Osteoblast (primary cell): ENCODE measurements at regions not wholly inside any gene's neighbourhood (a gene's known extent, or its start where the extent isn't known, plus 50 kb on each side); places are given as distances from the start of the nearest gene placed in this dataset.

Experiments used
- DNase-seq: peaks from one replicate; pipeline ENCODE4 v3.0.0; 2011; ENCODE audit warnings: low spot score, mixed read lengths; ENCODE audit not compliant: insufficient read length; ENCODE audit errors: missing footprints
- H2AFZ ChIP-seq: 2 replicates; pipeline ENCODE4 v1.6.0; 2011; ENCODE audit warnings: mild to moderate bottlenecking, low read length
- H3K27ac ChIP-seq: 2 replicates; pipeline ENCODE4 v1.5.1; 2011; ENCODE audit warnings: mild to moderate bottlenecking, low read depth, low read length, moderate library complexity
- H3K27me3 ChIP-seq: 2 replicates; pipeline ENCODE4 v1.6.0; 2012; ENCODE audit warnings: mild to moderate bottlenecking, control low read depth, inconsistent platforms, low read length, moderate library complexity; ENCODE audit not compliant: insufficient read depth
- H3K36me3 ChIP-seq: 2 replicates; pipeline ENCODE4 v1.5.1; 2011; ENCODE audit warnings: mild to moderate bottlenecking, low read length, control low read depth, moderate library complexity; ENCODE audit not compliant: insufficient read depth
- H3K4me1 ChIP-seq: 2 replicates; pipeline ENCODE4 v1.5.1; 2011; ENCODE audit warnings: mild to moderate bottlenecking, low read length, control low read depth, moderate library complexity; ENCODE audit not compliant: insufficient read depth
- H3K4me2 ChIP-seq: 2 replicates; pipeline ENCODE4 v1.6.0; 2011; ENCODE audit warnings: mild to moderate bottlenecking, low read length; ENCODE audit not compliant: insufficient read depth
- H3K4me3 ChIP-seq: fragments of 200-600 bp; sonication (generic); 3 replicates; pipeline ENCODE4 v1.5.1; 2012; ENCODE audit warnings: mild to moderate bottlenecking, low read length, inconsistent platforms; ENCODE audit not compliant: insufficient read depth
- H3K79me2 ChIP-seq: 2 replicates; pipeline ENCODE4 v1.6.0; 2012; ENCODE audit warnings: mild to moderate bottlenecking, low read length, control low read depth, inconsistent platforms; ENCODE audit not compliant: insufficient read depth
- H3K9me3 ChIP-seq: 2 replicates; pipeline ENCODE4 v1.5.1; 2011; ENCODE audit warnings: low read depth, low read length, control low read depth
- H4K20me1 ChIP-seq: 2 replicates; pipeline ENCODE4 v1.6.0; 2012; ENCODE audit warnings: mild to moderate bottlenecking, low read length, control low read depth; ENCODE audit not compliant: insufficient read depth
- TF ChIP-seq, protein P1 (sequence below): IDR thresholded peaks from 2 replicates; pipeline ENCODE4 v1.5.1; 2011; ENCODE audit warnings: mild to moderate bottlenecking, low read depth, low read length, moderate library complexity; ENCODE audit errors: extremely low read depth

DNA sequence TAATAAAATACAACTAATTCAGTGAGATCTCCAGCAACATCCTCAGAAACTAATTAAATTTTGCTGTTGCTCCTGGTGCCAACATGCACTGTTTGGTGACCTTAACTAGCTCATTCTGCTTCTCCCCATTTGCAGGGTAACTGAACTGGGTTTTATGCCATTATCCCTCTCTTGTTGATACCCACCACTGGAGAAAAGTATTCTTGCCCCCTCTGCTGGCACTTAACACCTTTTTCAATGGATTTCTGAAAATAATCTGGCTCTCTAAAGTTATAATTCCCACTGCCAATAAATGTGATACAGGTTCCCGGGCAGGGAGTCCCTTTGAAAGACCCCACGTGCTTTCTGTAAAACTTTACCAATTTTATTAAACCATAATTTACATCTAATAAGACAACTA is 394.3 kb downstream of the OSTF1 start:
- no peaks in the 10 kb centered on the region for H4K20me1 ChIP-seq
- no peaks in the 10 kb centered on the region for H3K27me3 ChIP-seq
- no peaks in the 10 kb centered on the region for H3K79me2 ChIP-seq
- no peaks in the 10 kb centered on the region for H3K9me3 ChIP-seq
- DNase-seq = no peak
- H3K4me2 ChIP-seq = no peak overlapping the region
- H3K27ac ChIP-seq = no peak overlapping the region
- no peak overlapping the region for H3K4me3 ChIP-seq
- H3K4me1 ChIP-seq = no peaks in the 10 kb centered on the region
- no peaks in the 10 kb centered on the region for H3K36me3 ChIP-seq
- no peak overlapping the region for H2AFZ ChIP-seq
- TF ChIP-seq, protein P1, sequence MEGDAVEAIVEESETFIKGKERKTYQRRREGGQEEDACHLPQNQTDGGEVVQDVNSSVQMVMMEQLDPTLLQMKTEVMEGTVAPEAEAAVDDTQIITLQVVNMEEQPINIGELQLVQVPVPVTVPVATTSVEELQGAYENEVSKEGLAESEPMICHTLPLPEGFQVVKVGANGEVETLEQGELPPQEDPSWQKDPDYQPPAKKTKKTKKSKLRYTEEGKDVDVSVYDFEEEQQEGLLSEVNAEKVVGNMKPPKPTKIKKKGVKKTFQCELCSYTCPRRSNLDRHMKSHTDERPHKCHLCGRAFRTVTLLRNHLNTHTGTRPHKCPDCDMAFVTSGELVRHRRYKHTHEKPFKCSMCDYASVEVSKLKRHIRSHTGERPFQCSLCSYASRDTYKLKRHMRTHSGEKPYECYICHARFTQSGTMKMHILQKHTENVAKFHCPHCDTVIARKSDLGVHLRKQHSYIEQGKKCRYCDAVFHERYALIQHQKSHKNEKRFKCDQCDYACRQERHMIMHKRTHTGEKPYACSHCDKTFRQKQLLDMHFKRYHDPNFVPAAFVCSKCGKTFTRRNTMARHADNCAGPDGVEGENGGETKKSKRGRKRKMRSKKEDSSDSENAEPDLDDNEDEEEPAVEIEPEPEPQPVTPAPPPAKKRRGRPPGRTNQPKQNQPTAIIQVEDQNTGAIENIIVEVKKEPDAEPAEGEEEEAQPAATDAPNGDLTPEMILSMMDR = no peak

DNA sequence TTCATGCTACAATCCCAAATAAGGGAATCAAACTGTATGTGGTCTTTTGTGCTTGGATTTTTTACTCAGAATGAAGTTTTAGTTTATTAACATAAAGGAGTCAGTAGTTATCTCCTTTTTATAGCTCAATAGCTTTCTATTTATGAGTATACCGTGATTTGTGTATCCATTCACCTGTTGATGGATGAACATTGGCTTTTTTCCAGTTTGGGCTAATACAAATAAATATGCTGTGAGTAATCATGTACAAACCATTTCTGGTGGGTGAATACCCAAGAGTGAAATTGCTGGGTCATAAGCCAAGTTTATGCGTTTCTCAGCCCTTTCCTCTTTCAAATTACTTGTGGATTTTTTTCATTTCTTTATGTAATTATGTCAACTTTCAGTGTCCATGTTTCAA is 395.3 kb downstream of the OSTF1 start:
- Histone ChIP-seq H4K20me1 (no peaks in the 10 kb centered on the region), H3K36me3 (no peaks in the 10 kb centered on the region), H3K9me3 (no peaks in the 10 kb centered on the region), H3K27ac (no peak overlapping the region), H3K4me1 (no peaks in the 10 kb centered on the region), H3K4me3 (no peak overlapping the region), H2AFZ (no peak overlapping the region), H3K27me3 (no peaks in the 10 kb centered on the region), H3K4me2 (no peak overlapping the region), H3K79me2 (no peaks in the 10 kb centered on the region)
- TF ChIP-seq, protein P1 = no peak
- DNase-seq = no peak

DNA sequence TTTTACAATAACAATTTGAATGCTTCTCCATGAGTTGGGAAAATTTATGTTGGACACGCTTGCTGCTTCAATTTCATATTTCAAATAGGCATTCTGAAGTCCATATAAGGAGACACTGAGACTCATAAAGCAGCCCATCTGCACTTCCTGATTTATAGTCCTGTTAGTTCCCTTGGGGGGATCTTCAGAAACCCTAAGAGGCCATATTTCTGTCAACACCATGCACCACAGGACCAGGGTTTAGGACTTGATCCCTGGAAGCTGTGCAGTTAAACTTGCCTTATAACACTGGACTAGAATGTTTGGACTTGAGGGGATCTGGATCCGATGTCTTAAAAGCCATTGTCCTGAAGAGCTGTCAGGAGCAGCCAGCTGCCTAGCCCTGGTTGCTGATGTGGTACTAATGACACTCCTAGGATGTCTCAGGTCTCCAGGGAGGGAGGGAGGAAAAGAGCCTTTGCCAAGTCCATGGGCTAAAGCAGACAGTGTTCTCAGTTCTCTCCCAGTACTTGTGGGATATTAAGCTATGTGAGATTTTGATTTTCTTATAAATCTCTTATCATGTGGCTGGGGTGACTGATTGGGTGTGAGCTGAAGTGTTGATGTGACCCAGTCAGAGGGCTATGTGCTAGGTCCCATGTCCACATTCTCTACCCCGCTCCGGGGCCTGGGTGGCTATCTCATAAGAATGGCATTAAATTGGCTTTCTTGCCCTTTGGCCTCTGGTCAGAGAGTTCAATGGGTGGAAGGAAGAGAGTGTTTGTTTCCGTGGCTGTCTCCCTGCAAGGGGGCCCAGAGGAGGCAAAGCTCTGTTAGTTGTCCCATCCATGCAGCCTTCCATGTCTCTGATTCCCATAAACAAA is 399.8 kb downstream of the OSTF1 start:
- H3K4me3 ChIP-seq = no peak overlapping the region
- no peaks in the 10 kb centered on the region for H4K20me1 ChIP-seq
- TF ChIP-seq, protein P1 = no peak
- no peak overlapping the region for H3K27ac ChIP-seq
- no peaks in the 10 kb centered on the region for H3K27me3 ChIP-seq
- no peaks in the 10 kb centered on the region for H3K4me1 ChIP-seq
- no peak overlapping the region for H2AFZ ChIP-seq
- no peaks in the 10 kb centered on the region for H3K9me3 ChIP-seq
- DNase-seq = no peak
- H3K36me3 ChIP-seq = no peaks in the 10 kb centered on the region
- H3K79me2 ChIP-seq = no peaks in the 10 kb centered on the region
- no peak overlapping the region for H3K4me2 ChIP-seq

DNA sequence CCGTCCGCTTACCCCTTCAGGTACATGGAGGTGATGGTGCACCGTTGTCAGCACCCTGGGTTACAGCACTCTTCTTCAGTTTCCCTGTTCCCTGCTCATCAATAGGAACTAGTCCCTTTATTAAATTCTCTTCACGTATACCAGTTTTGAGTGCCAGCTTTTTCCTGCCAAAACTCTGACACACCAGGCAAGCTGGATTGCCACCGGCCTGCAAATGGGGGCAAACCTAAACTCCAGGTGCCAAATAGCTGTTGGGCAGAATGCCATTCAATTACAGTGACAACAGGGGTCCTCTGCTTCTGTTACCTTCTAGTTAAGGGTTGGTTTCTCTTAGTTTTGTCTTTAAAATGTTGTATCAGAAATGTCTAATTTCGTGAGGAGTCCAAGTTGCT is 400.4 kb downstream of the OSTF1 start:
- TF ChIP-seq, protein P1 = no peak
- Histone ChIP-seq H3K4me3 (no peak overlapping the region), H2AFZ (no peak overlapping the region), H3K27me3 (no peaks in the 10 kb centered on the region), H3K4me2 (no peak overlapping the region), H3K9me3 (no peaks in the 10 kb centered on the region), H4K20me1 (no peaks in the 10 kb centered on the region), H3K79me2 (no peaks in the 10 kb centered on the region), H3K36me3 (no peaks in the 10 kb centered on the region), H3K4me1 (no peaks in the 10 kb centered on the region), H3K27ac (no peak overlapping the region)
- DNase-seq = no peak
